ENCODE measurements at regions not wholly inside any gene's neighbourhood (a gene's known extent, or its start where the extent isn't known, plus 50 kb on each side); places are given as distances from the start of the nearest gene placed in this dataset.

DNA sequence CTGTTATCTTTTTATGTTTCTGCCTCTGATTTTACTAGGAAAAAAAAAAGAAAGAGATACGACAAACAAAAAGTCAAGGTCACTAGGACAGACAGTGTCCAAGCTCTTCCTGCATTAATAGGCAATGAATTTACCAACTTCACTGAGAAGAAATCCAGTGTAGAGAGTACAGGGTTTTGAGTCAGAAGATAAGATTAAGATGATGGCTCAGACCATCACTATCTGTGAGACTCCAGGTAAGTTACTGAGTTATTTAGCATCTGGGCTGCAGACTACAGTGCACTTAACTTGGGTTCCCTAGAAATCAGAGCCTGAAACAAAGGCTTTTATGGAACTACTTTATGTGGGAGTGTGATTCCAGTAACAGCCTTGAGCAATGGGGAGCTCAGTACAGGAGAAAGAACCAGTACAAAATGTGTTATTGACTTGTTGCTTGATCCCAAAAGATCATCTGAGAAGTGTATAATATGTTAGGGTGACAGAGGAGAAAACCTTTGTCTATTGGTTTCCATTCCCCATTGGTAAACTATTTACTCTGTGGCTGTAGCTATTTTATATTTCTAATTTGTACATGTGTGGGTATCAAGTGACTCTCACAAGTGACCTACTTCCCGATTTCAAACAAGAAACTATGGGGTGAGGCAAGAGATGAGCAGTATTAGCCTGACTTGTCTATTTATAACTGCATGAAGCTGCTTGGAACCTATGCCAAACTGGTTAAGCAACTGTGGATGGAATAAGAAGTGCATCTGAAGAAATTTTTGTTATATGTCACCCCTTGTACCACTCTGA lies 395.8 kb downstream of the RAB38 start:
- H3K27me3 Mint-ChIP-seq (ENCODE audit: insufficient read depth, unreplicated experiment) = peaks cover 8% of the 10 kb centered on the region
- intact Hi-C loops (cut with micrococcal nuclease) = no loop called here
- no peak for DNase-seq (ENCODE audit: unreplicated experiment)
- CTCF ChIA-PET = interaction anchor here (0.8 kb wide), 1 partner anchor 9 kb away, joined by 4 read pairs; no protein-coding TSS in a partner anchor
- no peaks in the 10 kb centered on the region for H3K9me3 Mint-ChIP-seq (ENCODE audit: unreplicated experiment)
- TF ChIP-seq, protein P1, sequence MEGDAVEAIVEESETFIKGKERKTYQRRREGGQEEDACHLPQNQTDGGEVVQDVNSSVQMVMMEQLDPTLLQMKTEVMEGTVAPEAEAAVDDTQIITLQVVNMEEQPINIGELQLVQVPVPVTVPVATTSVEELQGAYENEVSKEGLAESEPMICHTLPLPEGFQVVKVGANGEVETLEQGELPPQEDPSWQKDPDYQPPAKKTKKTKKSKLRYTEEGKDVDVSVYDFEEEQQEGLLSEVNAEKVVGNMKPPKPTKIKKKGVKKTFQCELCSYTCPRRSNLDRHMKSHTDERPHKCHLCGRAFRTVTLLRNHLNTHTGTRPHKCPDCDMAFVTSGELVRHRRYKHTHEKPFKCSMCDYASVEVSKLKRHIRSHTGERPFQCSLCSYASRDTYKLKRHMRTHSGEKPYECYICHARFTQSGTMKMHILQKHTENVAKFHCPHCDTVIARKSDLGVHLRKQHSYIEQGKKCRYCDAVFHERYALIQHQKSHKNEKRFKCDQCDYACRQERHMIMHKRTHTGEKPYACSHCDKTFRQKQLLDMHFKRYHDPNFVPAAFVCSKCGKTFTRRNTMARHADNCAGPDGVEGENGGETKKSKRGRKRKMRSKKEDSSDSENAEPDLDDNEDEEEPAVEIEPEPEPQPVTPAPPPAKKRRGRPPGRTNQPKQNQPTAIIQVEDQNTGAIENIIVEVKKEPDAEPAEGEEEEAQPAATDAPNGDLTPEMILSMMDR (IDR thresholded peaks at IDR 0.05; ENCODE audit: unreplicated experiment) = no peak
- H3K4me3 Mint-ChIP-seq (ENCODE audit: unreplicated experiment) = no peak overlapping the region
- no peaks in the 10 kb centered on the region for H3K36me3 Mint-ChIP-seq (ENCODE audit: insufficient read depth, unreplicated experiment)
- no peak overlapping the region for H3K27ac Mint-ChIP-seq (ENCODE audit: low read depth, unreplicated experiment)
- no peaks in the 10 kb centered on the region for H3K4me1 Mint-ChIP-seq (ENCODE audit: insufficient read depth, unreplicated experiment)
- POLR2A ChIA-PET = no interaction called here
- BruUV-seq (replicated peaks) = no TSS peak

DNA sequence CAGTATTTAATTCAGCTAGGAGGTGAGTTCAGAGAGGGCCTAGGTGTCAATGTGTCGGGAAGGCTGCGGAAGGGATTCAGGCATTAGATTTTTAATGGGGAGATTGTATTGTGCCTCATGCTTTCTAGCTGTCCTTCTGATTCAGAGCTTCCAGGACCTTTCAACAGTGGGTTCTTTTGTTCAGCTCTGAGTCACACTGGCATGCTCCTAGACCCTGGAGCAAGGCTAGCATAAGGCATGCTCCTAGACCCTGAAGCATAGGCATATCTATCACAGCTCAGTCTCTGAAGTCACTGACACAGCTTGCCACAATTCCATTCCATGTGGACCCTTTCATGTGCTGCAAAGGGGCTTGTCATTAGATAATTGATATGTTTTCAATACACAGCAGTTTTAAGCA lies 396.9 kb downstream of the RAB38 start:
- intact Hi-C loops (cut with micrococcal nuclease) = no loop called here
- POLR2A ChIA-PET = no interaction called here
- DNase-seq (ENCODE audit: unreplicated experiment) = peak; percentile 6
- BruUV-seq (replicated peaks) = no TSS peak
- Mint-ChIP-seq H3K27me3 (ENCODE audit: insufficient read depth, unreplicated experiment) (peaks cover 8% of the 10 kb centered on the region), H3K27ac (ENCODE audit: low read depth, unreplicated experiment) (no peak overlapping the region), H3K4me1 (ENCODE audit: insufficient read depth, unreplicated experiment) (no peaks in the 10 kb centered on the region), H3K9me3 (ENCODE audit: unreplicated experiment) (no peaks in the 10 kb centered on the region), H3K36me3 (ENCODE audit: insufficient read depth, unreplicated experiment) (no peaks in the 10 kb centered on the region), H3K4me3 (ENCODE audit: unreplicated experiment) (no peak overlapping the region)
- CTCF ChIA-PET = no interaction called here
- TF ChIP-seq, protein P1 (IDR thresholded peaks at IDR 0.05; ENCODE audit: unreplicated experiment) = no peak

DNA sequence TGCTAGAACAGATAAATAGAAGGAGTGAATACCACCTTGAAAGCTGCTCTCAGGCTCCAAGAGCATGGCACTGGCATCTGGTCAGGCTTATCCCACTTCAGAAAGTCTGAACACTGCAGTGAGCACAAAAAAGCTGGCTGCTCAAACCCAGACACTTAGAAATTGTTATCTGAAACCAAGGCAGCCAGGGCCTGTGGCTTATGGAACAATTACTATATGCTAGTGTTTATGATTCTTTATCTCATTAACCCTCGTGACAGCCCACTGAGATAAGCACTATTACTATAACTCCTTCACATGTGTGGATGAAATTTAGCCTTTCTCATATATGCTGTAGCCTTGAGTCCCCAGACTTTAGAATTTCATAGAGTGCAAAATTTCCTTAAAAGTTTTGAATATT lies 400.2 kb downstream of the RAB38 start:
- no peaks in the 10 kb centered on the region for H3K9me3 Mint-ChIP-seq (ENCODE audit: unreplicated experiment)
- intact Hi-C loops (cut with micrococcal nuclease) = no loop called here
- H3K36me3 Mint-ChIP-seq (ENCODE audit: insufficient read depth, unreplicated experiment) = no peaks in the 10 kb centered on the region
- BruUV-seq (replicated peaks) = no TSS peak
- ChIA-PET CTCF (no interaction called here), POLR2A (no interaction called here)
- no peak overlapping the region for H3K27ac Mint-ChIP-seq (ENCODE audit: low read depth, unreplicated experiment)
- no peaks in the 10 kb centered on the region for H3K27me3 Mint-ChIP-seq (ENCODE audit: insufficient read depth, unreplicated experiment)
- no peaks in the 10 kb centered on the region for H3K4me1 Mint-ChIP-seq (ENCODE audit: insufficient read depth, unreplicated experiment)
- no peak for DNase-seq (ENCODE audit: unreplicated experiment)
- no peak overlapping the region for H3K4me3 Mint-ChIP-seq (ENCODE audit: unreplicated experiment)
- TF ChIP-seq, protein P1 (IDR thresholded peaks at IDR 0.05; ENCODE audit: unreplicated experiment) = no peak

DNA sequence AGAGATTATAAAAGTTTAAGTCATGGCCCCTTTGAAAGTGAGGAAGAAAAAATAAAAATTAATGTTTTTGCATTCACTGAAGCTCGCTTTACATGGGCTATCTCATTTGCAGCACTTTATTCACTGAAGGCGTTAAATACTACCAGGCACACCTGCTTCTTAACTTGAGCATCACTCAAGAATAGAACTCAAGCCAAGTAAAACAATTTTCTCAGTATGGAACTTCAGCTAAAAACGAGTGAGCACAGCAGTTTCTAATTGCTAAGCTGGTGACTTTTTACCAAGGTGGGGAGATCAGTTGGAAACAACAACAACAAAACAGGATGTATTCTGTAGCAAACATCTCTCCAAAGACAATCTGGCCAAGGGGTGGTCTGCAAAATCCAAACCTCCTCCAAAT lies 405.6 kb downstream of the RAB38 start:
- no peak for DNase-seq (ENCODE audit: unreplicated experiment)
- intact Hi-C loops (cut with micrococcal nuclease) = no loop called here
- Mint-ChIP-seq H3K36me3 (ENCODE audit: insufficient read depth, unreplicated experiment) (no peaks in the 10 kb centered on the region), H3K9me3 (ENCODE audit: unreplicated experiment) (no peaks in the 10 kb centered on the region), H3K27ac (ENCODE audit: low read depth, unreplicated experiment) (no peak overlapping the region), H3K27me3 (ENCODE audit: insufficient read depth, unreplicated experiment) (peaks cover 10% of the 10 kb centered on the region), H3K4me3 (ENCODE audit: unreplicated experiment) (no peak overlapping the region), H3K4me1 (ENCODE audit: insufficient read depth, unreplicated experiment) (no peaks in the 10 kb centered on the region)
- ChIA-PET POLR2A (no interaction called here), CTCF (interaction anchor here (0.6 to 1.4 kb wide), 5 partner anchors 10 to 769 kb away, joined by 3 to 4 read pairs (median 4); no protein-coding TSS in a partner anchor)
- TF ChIP-seq, protein P1 (IDR thresholded peaks at IDR 0.05; ENCODE audit: unreplicated experiment) = no peak
- BruUV-seq (replicated peaks) = no TSS peak

Measured in MCF 10A (cell line).